ENCODE measurements at regions not wholly inside any gene's neighbourhood (a gene's known extent, or its start where the extent isn't known, plus 50 kb on each side); places are given as distances from the start of the nearest gene placed in this dataset.

DNA sequence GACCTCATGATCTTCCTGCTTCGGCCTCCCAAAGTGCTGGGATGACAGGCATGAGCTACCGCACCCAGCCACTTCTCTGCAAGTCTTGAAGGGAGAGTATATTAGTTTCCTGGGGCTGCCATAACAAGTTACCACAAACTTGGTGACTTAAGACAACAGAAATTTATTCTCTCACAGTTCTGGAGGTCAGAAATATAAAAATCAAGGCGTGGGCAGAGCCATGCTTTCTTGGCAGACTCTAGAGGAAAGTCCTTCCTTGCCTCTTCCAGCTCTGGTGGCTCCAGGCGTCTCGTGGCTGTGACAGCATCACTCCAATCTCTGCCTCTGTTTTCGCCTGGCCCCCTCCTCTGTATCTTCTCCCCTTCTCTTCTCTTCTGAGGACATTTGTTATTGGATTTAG, 110.2 kb upstream of the NAV2 start (continued):
- no peak for TF ChIP-seq NANOG (IDR thresholded peaks at IDR 0.05; ENCODE audit: insufficient read depth, low read depth, low read length, poor library complexity, severe bottlenecking)
- no peak for TF ChIP-seq POLR2AphosphoS5 (IDR thresholded peaks at IDR 0.05; ENCODE audit: low read depth, low read length)
- TF ChIP-seq SUZ12 (IDR thresholded peaks at IDR 0.05; ENCODE audit: low read length): no peak
- TF ChIP-seq KDM1A (IDR thresholded peaks at IDR 0.05; ENCODE audit: borderline replicate concordance, low read length): no peak
- TF ChIP-seq ZNF274 (IDR thresholded peaks at IDR 0.05; ENCODE audit: borderline replicate concordance, extremely low read depth, low read length): no peak
